ENCODE measurements at regions not wholly inside any gene's neighbourhood (a gene's known extent, or its start where the extent isn't known, plus 50 kb on each side); places are given as distances from the start of the nearest gene placed in this dataset.
"Not testable (repeated sequence)": the region's sequence is repeated elsewhere in the genome, so short reads cannot be mapped to it uniquely, and the experiment has no call there.

GRCh38 chr21:6561168-6561567 is 3960.2 kb upstream of the TPTE start:
- not testable (repeated sequence) for H3K4ac ChIP-seq (ENCODE audit: low read length); H3K14ac ChIP-seq (ENCODE audit: low read length)
- no CpG with 5 or more reads among the region's 10 CpGs for WGBS, 2 donors (ENCODE audit: extremely low coverage in 2 of 2, insufficient read length in 2 of 2, insufficient replicate concordance in 1 of 2)

GRCh38 chr21:6561578-6561977 is 3959.8 kb upstream of the TPTE start:
- not testable (repeated sequence) for H2BK15ac ChIP-seq (ENCODE audit: low read length); H3K79me1 ChIP-seq (ENCODE audit: low read depth, low read length); H3K18ac ChIP-seq (ENCODE audit: low read length); H3K9me3 ChIP-seq (replicated peaks in 1 of 2; ENCODE audit: control insufficient read depth in 2 of 2, insufficient read depth in 1 of 2, low read depth in 1 of 2, low read length in 2 of 2); H3K23ac ChIP-seq (ENCODE audit: low read depth, low read length, poor library complexity); DNase-seq (ENCODE audit: low spot score); H2BK120ac ChIP-seq (ENCODE audit: low read depth, low read length); H3K27me3 ChIP-seq (ENCODE audit: control insufficient read depth in 3 of 3, insufficient read depth in 3 of 3, low read depth in 1 of 3, low read length in 3 of 3); H2BK5ac ChIP-seq (ENCODE audit: low read length); H4K8ac ChIP-seq (ENCODE audit: low read depth, low read length); H3K4me1 ChIP-seq (ENCODE audit: control insufficient read depth in 2 of 2, insufficient read depth in 1 of 2, low read depth in 1 of 2, low read length in 2 of 2); H4K91ac ChIP-seq (ENCODE audit: low read depth, low read length, poor library complexity); H3K4me2 ChIP-seq (ENCODE audit: insufficient read depth, low read length, poor library complexity, severe bottlenecking); H3K4ac ChIP-seq (ENCODE audit: low read length); H3K27ac ChIP-seq (replicated peaks; ENCODE audit: low read length); H2BK12ac ChIP-seq (ENCODE audit: low read length); H2AK5ac ChIP-seq (ENCODE audit: low read depth, low read length); H3K9ac ChIP-seq (ENCODE audit: low read depth, low read length, poor library complexity); H2AFZ ChIP-seq (ENCODE audit: low read length); H3K14ac ChIP-seq (ENCODE audit: low read length); H3K4me3 ChIP-seq (ENCODE audit: low read length in 2 of 2); H3K36me3 ChIP-seq (replicated peaks in 1 of 2; ENCODE audit: control insufficient read depth in 2 of 2, insufficient read depth in 2 of 2, low read length in 2 of 2)
- no CpG with 5 or more reads among the region's 9 CpGs for WGBS, 2 donors (ENCODE audit: extremely low coverage in 2 of 2, insufficient read length in 2 of 2, insufficient replicate concordance in 1 of 2)

More at GRCh38 chr21:6561168-6561567, 3960.2 kb upstream of the TPTE start:
- not testable (repeated sequence) for H2BK15ac ChIP-seq (ENCODE audit: low read length); H3K36me3 ChIP-seq (replicated peaks in 1 of 2; ENCODE audit: control insufficient read depth in 2 of 2, insufficient read depth in 2 of 2, low read length in 2 of 2); H3K18ac ChIP-seq (ENCODE audit: low read length); H2AFZ ChIP-seq (ENCODE audit: low read length); H4K91ac ChIP-seq (ENCODE audit: low read depth, low read length, poor library complexity); H2BK120ac ChIP-seq (ENCODE audit: low read depth, low read length); H4K8ac ChIP-seq (ENCODE audit: low read depth, low read length); H3K4me2 ChIP-seq (ENCODE audit: insufficient read depth, low read length, poor library complexity, severe bottlenecking); DNase-seq (ENCODE audit: low spot score); H2BK5ac ChIP-seq (ENCODE audit: low read length); H3K23ac ChIP-seq (ENCODE audit: low read depth, low read length, poor library complexity); H3K4me1 ChIP-seq (ENCODE audit: control insufficient read depth in 2 of 2, insufficient read depth in 1 of 2, low read depth in 1 of 2, low read length in 2 of 2); H3K27me3 ChIP-seq (ENCODE audit: control insufficient read depth in 3 of 3, insufficient read depth in 3 of 3, low read depth in 1 of 3, low read length in 3 of 3); H3K9me3 ChIP-seq (replicated peaks in 1 of 2; ENCODE audit: control insufficient read depth in 2 of 2, insufficient read depth in 1 of 2, low read depth in 1 of 2, low read length in 2 of 2); H3K79me1 ChIP-seq (ENCODE audit: low read depth, low read length); H3K9ac ChIP-seq (ENCODE audit: low read depth, low read length, poor library complexity); H2AK5ac ChIP-seq (ENCODE audit: low read depth, low read length); H2BK12ac ChIP-seq (ENCODE audit: low read length); H3K4me3 ChIP-seq (ENCODE audit: low read length in 2 of 2); H3K27ac ChIP-seq (replicated peaks; ENCODE audit: low read length)

- H3K36me3 ChIP-seq (replicated peaks in 1 of 2; ENCODE audit: control insufficient read depth in 2 of 2, insufficient read depth in 2 of 2, low read length in 2 of 2); H3K4ac ChIP-seq (ENCODE audit: low read length); H4K8ac ChIP-seq (ENCODE audit: low read depth, low read length); H3K4me2 ChIP-seq (ENCODE audit: insufficient read depth, low read length, poor library complexity, severe bottlenecking); H2BK12ac ChIP-seq (ENCODE audit: low read length); H3K14ac ChIP-seq (ENCODE audit: low read length); H2AFZ ChIP-seq (ENCODE audit: low read length); H2BK5ac ChIP-seq (ENCODE audit: low read length); H2BK15ac ChIP-seq (ENCODE audit: low read length); H4K91ac ChIP-seq (ENCODE audit: low read depth, low read length, poor library complexity); H3K27me3 ChIP-seq (ENCODE audit: control insufficient read depth in 3 of 3, insufficient read depth in 3 of 3, low read depth in 1 of 3, low read length in 3 of 3); H3K18ac ChIP-seq (ENCODE audit: low read length); H3K79me1 ChIP-seq (ENCODE audit: low read depth, low read length); H3K9me3 ChIP-seq (replicated peaks in 1 of 2; ENCODE audit: control insufficient read depth in 2 of 2, insufficient read depth in 1 of 2, low read depth in 1 of 2, low read length in 2 of 2); H3K4me1 ChIP-seq (ENCODE audit: control insufficient read depth in 2 of 2, insufficient read depth in 1 of 2, low read depth in 1 of 2, low read length in 2 of 2); H2AK5ac ChIP-seq (ENCODE audit: low read depth, low read length); H3K23ac ChIP-seq (ENCODE audit: low read depth, low read length, poor library complexity); H3K9ac ChIP-seq (ENCODE audit: low read depth, low read length, poor library complexity); H3K4me3 ChIP-seq (ENCODE audit: low read length in 2 of 2); H3K27ac ChIP-seq (replicated peaks; ENCODE audit: low read length); H2BK120ac ChIP-seq (ENCODE audit: low read depth, low read length); DNase-seq (ENCODE audit: low spot score): not testable (repeated sequence)
- WGBS, 2 donors (ENCODE audit: extremely low coverage in 2 of 2, insufficient read length in 2 of 2, insufficient replicate concordance in 1 of 2) = no CpG with 5 or more reads among the region's 44 CpGs
Observed at GRCh38 chr21:6564543-6565166, 3956.7 kb upstream of the TPTE start.

GRCh38 chr21:6565190-6566094 is 3955.9 kb upstream of the TPTE start:
- not testable (repeated sequence) for H3K4me1 ChIP-seq (ENCODE audit: control insufficient read depth in 2 of 2, insufficient read depth in 1 of 2, low read depth in 1 of 2, low read length in 2 of 2); H2AFZ ChIP-seq (ENCODE audit: low read length); H3K9me3 ChIP-seq (replicated peaks in 1 of 2; ENCODE audit: control insufficient read depth in 2 of 2, insufficient read depth in 1 of 2, low read depth in 1 of 2, low read length in 2 of 2); H3K27me3 ChIP-seq (ENCODE audit: control insufficient read depth in 3 of 3, insufficient read depth in 3 of 3, low read depth in 1 of 3, low read length in 3 of 3); H3K27ac ChIP-seq (replicated peaks; ENCODE audit: low read length); H2BK120ac ChIP-seq (ENCODE audit: low read depth, low read length); H3K79me1 ChIP-seq (ENCODE audit: low read depth, low read length); H3K4me2 ChIP-seq (ENCODE audit: insufficient read depth, low read length, poor library complexity, severe bottlenecking); H2BK5ac ChIP-seq (ENCODE audit: low read length); H3K36me3 ChIP-seq (replicated peaks in 1 of 2; ENCODE audit: control insufficient read depth in 2 of 2, insufficient read depth in 2 of 2, low read length in 2 of 2); DNase-seq (ENCODE audit: low spot score)
- peak overlapping the region; percentile 98 for H2BK12ac ChIP-seq (ENCODE audit: low read length)
- H3K18ac ChIP-seq (ENCODE audit: low read length) = peak overlapping the region; percentile 76
- peak overlapping the region; percentile 95 for H4K91ac ChIP-seq (ENCODE audit: low read depth, low read length, poor library complexity)
- peak overlapping the region in 1 of 2 donors; percentile 44 for H3K4me3 ChIP-seq (ENCODE audit: low read length in 2 of 2)
- peak overlapping the region; percentile 89 for H4K8ac ChIP-seq (ENCODE audit: low read depth, low read length)
- peak overlapping the region; percentile 93 for H3K4ac ChIP-seq (ENCODE audit: low read length)
- peak overlapping the region; percentile 72 for H3K9ac ChIP-seq (ENCODE audit: low read depth, low read length, poor library complexity)
- H2AK5ac ChIP-seq (ENCODE audit: low read depth, low read length) = peak overlapping the region; percentile 95
- H3K23ac ChIP-seq (ENCODE audit: low read depth, low read length, poor library complexity) = peak overlapping the region; percentile 100
- 100% methylated on average over 1 of the region's 17 CpGs for WGBS, 2 donors (ENCODE audit: extremely low coverage in 2 of 2, insufficient read length in 2 of 2, insufficient replicate concordance in 1 of 2)
- H3K14ac ChIP-seq (ENCODE audit: low read length) = peak overlapping the region; percentile 100
- H2BK15ac ChIP-seq (ENCODE audit: low read length) = peak overlapping the region; percentile 98
